ENCODE measurements at regions not wholly inside any gene's neighbourhood (a gene's known extent, or its start where the extent isn't known, plus 50 kb on each side); places are given as distances from the start of the nearest gene placed in this dataset.
"Not testable (repeated sequence)": the region's sequence is repeated elsewhere in the genome, so short reads cannot be mapped to it uniquely, and the experiment has no call there.

- no peak for DNase-seq (ENCODE audit: low spot score)
These were observed 115.4 kb upstream of the RAB4A start for GRCh38 chr1:229155472-229155871.

GRCh38 chr1:229156872-229157271 is 114.0 kb upstream of the RAB4A start:
- DNase-seq (ENCODE audit: low spot score) = no peak

GRCh38 chr1:229157480-229157879 is 113.4 kb upstream of the RAB4A start:
- no peak for DNase-seq (ENCODE audit: low spot score)

- DNase-seq (ENCODE audit: low spot score) = no peak
These were observed 112.5 kb upstream of the RAB4A start for GRCh38 chr1:229158341-229158921.

GRCh38 chr1:229158927-229159326 is 112.0 kb upstream of the RAB4A start:
- no peak for DNase-seq (ENCODE audit: low spot score)

GRCh38 chr1:229159668-229160544 is 111.0 kb upstream of the RAB4A start:
- DNase-seq (ENCODE audit: low spot score) = no peak

GRCh38 chr1:229161740-229162139 is 109.2 kb upstream of the RAB4A start:
- DNase-seq (ENCODE audit: low spot score) = no peak

GRCh38 chr1:229162825-229163515 is 107.9 kb upstream of the RAB4A start:
- no peak for DNase-seq (ENCODE audit: low spot score)

GRCh38 chr1:229164348-229164747 is 106.6 kb upstream of the RAB4A start:
- no peak for DNase-seq (ENCODE audit: low spot score)

GRCh38 chr1:229164836-229165735 is 105.8 kb upstream of the RAB4A start:
- DNase-seq (ENCODE audit: low spot score) = no peak

GRCh38 chr1:229167318-229167717 is 103.6 kb upstream of the RAB4A start:
- DNase-seq (ENCODE audit: low spot score) = no peak

- no peak for DNase-seq (ENCODE audit: low spot score)
These were observed 101.5 kb upstream of the RAB4A start for GRCh38 chr1:229169399-229169798.

- DNase-seq (ENCODE audit: low spot score) = no peak
These were observed 100.6 kb upstream of the RAB4A start for GRCh38 chr1:229170274-229170673.

GRCh38 chr1:229170778-229171505 is 100.0 kb upstream of the RAB4A start:
- DNase-seq (ENCODE audit: low spot score) = no peak

GRCh38 chr1:229171934-229172333 is 99.0 kb upstream of the RAB4A start:
- DNase-seq (ENCODE audit: low spot score) = no peak

- DNase-seq (ENCODE audit: low spot score) = not testable (repeated sequence)
These were observed 97.1 kb upstream of the RAB4A start for GRCh38 chr1:229173491-229174476.

GRCh38 chr1:229175297-229175696 is 95.6 kb upstream of the RAB4A start:
- not testable (repeated sequence) for DNase-seq (ENCODE audit: low spot score)

- not testable (repeated sequence) for DNase-seq (ENCODE audit: low spot score)
These were observed 94.5 kb upstream of the RAB4A start for GRCh38 chr1:229176457-229176856.

- DNase-seq (ENCODE audit: low spot score) = no peak
These were observed 90.8 kb upstream of the RAB4A start for GRCh38 chr1:229180161-229180560.

GRCh38 chr1:229181419-229181818 is 89.5 kb upstream of the RAB4A start:
- DNase-seq (ENCODE audit: low spot score) = no peak
